ENCODE measurements at regions not wholly inside any gene's neighbourhood (a gene's known extent, or its start where the extent isn't known, plus 50 kb on each side); places are given as distances from the start of the nearest gene placed in this dataset.
"Not testable (repeated sequence)": the region's sequence is repeated elsewhere in the genome, so short reads cannot be mapped to it uniquely, and the experiment has no call there.

- no peak for DNase-seq (ENCODE audit: low read depth, low spot score)
- H3K4me3 ChIP-seq (ENCODE audit: low read length), result no peak overlapping the region
These were observed 294.9 kb downstream of the GUCY2F start for GRCh38 chrX:109186939-109187338.

GRCh38 chrX:109184506-109185139 lies 297.3 kb downstream of the GUCY2F start:
- no peak overlapping the region for H3K4me3 ChIP-seq (ENCODE audit: low read length)
- no peak for DNase-seq (ENCODE audit: low read depth, low spot score)

GRCh38 chrX:109172091-109172602 lies 309.7 kb downstream of the GUCY2F start:
- DNase-seq (ENCODE audit: low read depth, low spot score), result no peak

GRCh38 chrX:109155161-109155560 lies 326.7 kb downstream of the GUCY2F start:
- H3K4me3 ChIP-seq (ENCODE audit: low read length), result no peak overlapping the region
- no peak for DNase-seq (ENCODE audit: low read depth, low spot score)

More at GRCh38 chrX:109172091-109172602, 309.7 kb downstream of the GUCY2F start:
- no peak overlapping the region for H3K4me3 ChIP-seq (ENCODE audit: low read length)

GRCh38 chrX:109144173-109144572 lies 337.7 kb downstream of the GUCY2F start:
- not testable (repeated sequence) for H3K4me3 ChIP-seq (ENCODE audit: low read length); DNase-seq (ENCODE audit: low read depth, low spot score)

GRCh38 chrX:109140463-109140862 lies 341.4 kb downstream of the GUCY2F start:
- no peak for DNase-seq (ENCODE audit: low read depth, low spot score)
- no peak overlapping the region for H3K4me3 ChIP-seq (ENCODE audit: low read length)

GRCh38 chrX:109134777-109135176 lies 347.1 kb downstream of the GUCY2F start:
- no peak overlapping the region for H3K4me3 ChIP-seq (ENCODE audit: low read length)
- no peak for DNase-seq (ENCODE audit: low read depth, low spot score)

- no peak for DNase-seq (ENCODE audit: low read depth, low spot score)
- no peak overlapping the region for H3K4me3 ChIP-seq (ENCODE audit: low read length)
These were observed 356.6 kb downstream of the GUCY2F start for GRCh38 chrX:109125304-109125703.

- H3K4me3 ChIP-seq (ENCODE audit: low read length), result no peak overlapping the region
- no peak for DNase-seq (ENCODE audit: low read depth, low spot score)
These were observed 353.0 kb upstream of the IRS4 start for GRCh38 chrX:109089359-109089758.

GRCh38 chrX:109077788-109078187 lies 341.4 kb upstream of the IRS4 start:
- no peak overlapping the region for H3K4me3 ChIP-seq (ENCODE audit: low read length)
- no peak for DNase-seq (ENCODE audit: low read depth, low spot score)

- not testable (repeated sequence) for H3K4me3 ChIP-seq (ENCODE audit: low read length); DNase-seq (ENCODE audit: low read depth, low spot score)
These were observed 317.8 kb upstream of the IRS4 start for GRCh38 chrX:109054181-109054581.

- no peak overlapping the region for H3K4me3 ChIP-seq (ENCODE audit: low read length)
- no peak for DNase-seq (ENCODE audit: low read depth, low spot score)
These were observed 313.5 kb upstream of the IRS4 start for GRCh38 chrX:109049903-109050302.

- H3K4me3 ChIP-seq (ENCODE audit: low read length), result no peak overlapping the region
- no peak for DNase-seq (ENCODE audit: low read depth, low spot score)
These were observed 313.1 kb upstream of the IRS4 start for GRCh38 chrX:109049416-109049815.

- no peak for DNase-seq (ENCODE audit: low read depth, low spot score)
- H3K4me3 ChIP-seq (ENCODE audit: low read length), result no peak overlapping the region
These were observed 303.7 kb upstream of the IRS4 start for GRCh38 chrX:109040057-109040456.

GRCh38 chrX:109036624-109037023 lies 300.3 kb upstream of the IRS4 start:
- H3K4me3 ChIP-seq (ENCODE audit: low read length), result no peak overlapping the region
- no peak for DNase-seq (ENCODE audit: low read depth, low spot score)

GRCh38 chrX:108993909-108994308 lies 257.5 kb upstream of the IRS4 start:
- DNase-seq (ENCODE audit: low read depth, low spot score), result no peak
- H3K4me3 ChIP-seq (ENCODE audit: low read length), result no peak overlapping the region

GRCh38 chrX:108972899-108973298 lies 236.5 kb upstream of the IRS4 start:
- not testable (repeated sequence) for DNase-seq (ENCODE audit: low read depth, low spot score); H3K4me3 ChIP-seq (ENCODE audit: low read length)

- H3K4me3 ChIP-seq (ENCODE audit: low read length), result no peak overlapping the region
- DNase-seq (ENCODE audit: low read depth, low spot score), result no peak
These were observed 210.8 kb upstream of the IRS4 start for GRCh38 chrX:108947205-108947604.

GRCh38 chrX:108946531-108946930 lies 210.2 kb upstream of the IRS4 start:
- no peak for DNase-seq (ENCODE audit: low read depth, low spot score)

GRCh38 chrX:108945883-108946523 lies 209.6 kb upstream of the IRS4 start:
- DNase-seq (ENCODE audit: low read depth, low spot score), result no peak
- no peak overlapping the region for H3K4me3 ChIP-seq (ENCODE audit: low read length)

More at GRCh38 chrX:108946531-108946930, 210.2 kb upstream of the IRS4 start:
- no peak overlapping the region for H3K4me3 ChIP-seq (ENCODE audit: low read length)

GRCh38 chrX:108914791-108915190 lies 178.4 kb upstream of the IRS4 start:
- DNase-seq (ENCODE audit: low read depth, low spot score), result no peak
- H3K4me3 ChIP-seq (ENCODE audit: low read length), result no peak overlapping the region
